PC-3 (cell line): ENCODE measurements at regions not wholly inside any gene's neighbourhood (a gene's known extent, or its start where the extent isn't known, plus 50 kb on each side); places are given as distances from the start of the nearest gene placed in this dataset.

Experiments
- CTCF ChIP-seq: fragments of 300-600 bp; sonication (generic); conservative IDR thresholded peaks from 2 replicates; pipeline ENCODE4 v1.5.1; 2017; ENCODE audit warnings: antibody characterized with exemption, low read depth, mild to moderate bottlenecking, low read length
- EZH2 ChIP-seq: fragments of 300-600 bp; sonication (generic); IDR thresholded peaks from one replicate; pipeline ENCODE4 v1.6.1; 2017; ENCODE audit warnings: antibody characterized with exemption, mild to moderate bottlenecking, low read length; ENCODE audit not compliant: unreplicated experiment

- no peak for TF ChIP-seq CTCF
- TF ChIP-seq EZH2, result no peak
These were observed 58.0 kb upstream of the STARD3NL start for GRCh38 chr7:38120076-38120475.
